ENCODE measurements at regions not wholly inside any gene's neighbourhood (a gene's known extent, or its start where the extent isn't known, plus 50 kb on each side); places are given as distances from the start of the nearest gene placed in this dataset.

DNA sequence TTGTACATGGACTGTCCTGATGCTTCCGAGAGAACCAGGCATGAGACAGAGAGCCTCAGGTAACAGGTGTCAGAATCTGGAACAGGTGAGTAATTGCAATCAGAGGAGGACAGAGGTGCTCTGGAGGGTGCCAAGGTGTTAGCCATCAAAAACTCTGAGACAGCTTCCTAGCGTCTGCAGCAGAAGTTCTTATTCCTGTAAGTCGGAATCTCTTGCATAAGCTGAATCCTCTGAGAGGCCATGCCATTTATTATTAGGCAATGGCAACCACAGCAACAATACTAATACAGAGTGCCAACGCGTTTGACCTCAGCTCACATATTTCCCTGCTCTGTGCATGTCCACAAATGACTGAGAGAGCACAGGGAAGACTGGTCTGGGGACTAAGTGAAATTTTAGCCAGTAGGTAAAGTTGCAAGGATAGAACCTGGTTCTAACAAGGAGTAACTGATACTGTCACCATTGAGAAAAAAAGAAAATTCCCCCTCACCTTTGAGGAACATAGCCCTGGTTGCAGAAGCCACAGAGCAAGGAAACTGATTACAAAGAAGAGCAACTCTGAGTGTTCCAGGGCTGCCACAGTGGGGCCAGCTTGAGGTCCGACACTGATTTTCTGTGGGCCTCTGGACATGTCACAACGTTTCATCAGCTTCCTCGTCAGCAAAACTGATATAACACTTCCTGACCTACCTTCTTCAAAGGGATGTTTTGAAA lies 55.1 kb upstream of the ACSL3 start:
- H3K27ac ChIP-seq, result peak overlapping the region in 1 of 11 experiments; percentile 40; a peak in 1 of 22 replicates
- TF ChIP-seq Cebpa-rat (IDR thresholded peaks at IDR 0.05), result no peak
- peaks cover 0 to 20% (median 0%) of the 10 kb centered on the region in 10 experiments; a peak in 8 of 20 replicates for H3K4me1 ChIP-seq
- H3K27me3 ChIP-seq, result no peaks in the 10 kb centered on the region
- H3K9ac ChIP-seq, result no peak overlapping the region; a peak in 1 of 22 replicates
- H3K4me2 ChIP-seq, result peak overlapping the region in 3 of 11 experiments; percentile 22 to 59 (median 56); a peak in 6 of 22 replicates
- no peaks in the 10 kb centered on the region for H3K9me3 ChIP-seq (replicated peaks in 1 of 11)
- no peaks in the 10 kb centered on the region for H3K36me3 ChIP-seq
- H4K20me1 ChIP-seq, result no peaks in the 10 kb centered on the region
- H3K4me3 ChIP-seq, result no peak overlapping the region

DNA sequence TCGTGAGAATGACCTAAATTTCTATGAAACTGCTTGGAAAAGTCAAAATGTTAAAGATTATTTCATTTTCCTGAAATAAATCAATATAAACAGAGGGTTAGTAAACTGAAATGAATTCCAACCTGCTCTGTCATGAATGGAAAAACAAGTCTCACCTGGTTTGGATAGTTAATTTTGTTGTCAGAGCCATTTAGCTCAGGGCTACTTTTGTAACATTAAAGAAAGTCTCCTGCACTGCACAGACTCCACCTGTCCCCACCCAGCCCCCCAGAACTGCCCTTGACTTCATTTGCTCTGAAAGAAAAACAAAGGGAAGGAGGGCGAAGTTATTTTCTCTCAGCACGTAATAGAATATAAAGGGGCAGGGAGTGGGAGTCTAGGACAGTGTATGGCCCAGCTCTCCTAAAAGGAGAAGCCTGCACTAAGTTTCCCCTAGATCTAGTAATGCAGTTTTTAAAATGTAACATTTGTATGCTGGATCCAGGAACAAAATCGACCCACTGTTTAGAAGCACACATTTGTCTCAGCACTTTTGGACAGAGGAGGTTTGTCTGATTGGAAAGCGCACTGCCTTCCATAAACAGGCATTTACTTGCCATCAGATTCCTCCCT lies 54.2 kb upstream of the ACSL3 start:
- Histone ChIP-seq H3K9me3 (replicated peaks in 1 of 11) (no peaks in the 10 kb centered on the region), H4K20me1 (no peaks in the 10 kb centered on the region), H3K4me3 (no peak overlapping the region), H3K36me3 (no peaks in the 10 kb centered on the region), H3K4me1 (peaks cover 0 to 20% (median 0%) of the 10 kb centered on the region in 10 experiments; a peak in 8 of 20 replicates), H3K4me2 (peak overlapping the region in 3 of 11 experiments; percentile 22 to 59 (median 56); a peak in 3 of 22 replicates), H3K9ac (peak overlapping the region in 1 of 11 experiments; percentile 30; a peak in 1 of 22 replicates), H3K27ac (peak overlapping the region in 1 of 11 experiments; percentile 5; a peak in 2 of 22 replicates), H3K27me3 (no peaks in the 10 kb centered on the region)
- TF ChIP-seq Cebpa-rat (IDR thresholded peaks at IDR 0.05), result no peak

DNA sequence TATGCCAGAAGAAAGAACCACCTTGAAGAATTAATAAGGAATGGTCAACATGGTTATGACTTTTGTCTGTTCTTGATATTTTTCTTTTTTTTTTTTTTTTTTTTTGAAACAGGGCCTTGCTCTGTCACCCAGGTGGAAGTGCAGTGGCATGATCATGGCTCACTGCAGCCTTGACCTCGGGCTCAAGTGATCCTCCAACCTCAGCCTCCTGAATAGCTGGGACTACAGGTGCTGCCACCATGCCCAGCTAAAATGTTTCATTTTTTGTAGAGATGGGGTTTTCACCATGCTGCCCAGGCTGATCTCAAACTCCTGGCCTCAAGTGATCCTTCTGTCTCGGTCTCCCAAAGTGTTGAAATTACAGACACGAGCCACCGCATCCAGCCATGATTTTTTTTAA lies 53.4 kb upstream of the ACSL3 start:
- no peak overlapping the region for H3K9ac ChIP-seq
- no peak overlapping the region for H3K4me2 ChIP-seq
- H3K36me3 ChIP-seq, result no peaks in the 10 kb centered on the region
- peaks cover 0 to 20% (median 0%) of the 10 kb centered on the region in 10 experiments; a peak in 8 of 20 replicates for H3K4me1 ChIP-seq
- H3K27me3 ChIP-seq, result no peaks in the 10 kb centered on the region
- H4K20me1 ChIP-seq, result no peaks in the 10 kb centered on the region
- H3K27ac ChIP-seq, result no peak overlapping the region
- no peaks in the 10 kb centered on the region for H3K9me3 ChIP-seq (replicated peaks in 1 of 11)
- TF ChIP-seq Cebpa-rat (IDR thresholded peaks at IDR 0.05), result no peak
- no peak overlapping the region for H3K4me3 ChIP-seq

DNA sequence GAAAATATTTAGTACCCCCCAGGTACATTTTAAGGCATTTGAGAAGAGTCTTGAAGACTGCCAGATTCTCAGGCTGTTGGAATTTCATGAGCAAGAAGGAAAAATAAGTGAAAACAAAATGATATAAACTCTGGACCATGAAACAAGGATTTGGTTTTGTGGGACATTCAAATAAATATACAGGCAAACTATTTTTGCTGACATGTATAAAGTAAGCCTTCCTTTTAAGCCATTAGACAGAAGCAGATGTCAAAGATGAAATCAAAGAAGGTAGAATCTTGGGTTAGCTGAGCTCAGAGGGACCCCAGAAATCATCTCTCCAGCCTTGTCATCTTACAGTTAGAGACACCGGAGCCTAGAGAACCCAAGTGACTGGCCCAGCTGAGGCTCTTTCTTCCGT lies 51.3 kb upstream of the ACSL3 start:
- no peaks in the 10 kb centered on the region for H4K20me1 ChIP-seq
- no peaks in the 10 kb centered on the region for H3K27me3 ChIP-seq
- H3K9me3 ChIP-seq (replicated peaks in 1 of 11), result peaks cover 0 to 3% (median 0%) of the 10 kb centered on the region in 11 experiments; a peak in 4 of 22 replicates
- peaks cover 0 to 33% (median 0%) of the 10 kb centered on the region in 10 experiments; a peak in 8 of 20 replicates for H3K4me1 ChIP-seq
- TF ChIP-seq Cebpa-rat (IDR thresholded peaks at IDR 0.05), result no peak
- no peak overlapping the region for H3K9ac ChIP-seq
- H3K36me3 ChIP-seq, result no peaks in the 10 kb centered on the region
- H3K4me2 ChIP-seq, result no peak overlapping the region
- no peak overlapping the region for H3K4me3 ChIP-seq
- no peak overlapping the region for H3K27ac ChIP-seq

DNA sequence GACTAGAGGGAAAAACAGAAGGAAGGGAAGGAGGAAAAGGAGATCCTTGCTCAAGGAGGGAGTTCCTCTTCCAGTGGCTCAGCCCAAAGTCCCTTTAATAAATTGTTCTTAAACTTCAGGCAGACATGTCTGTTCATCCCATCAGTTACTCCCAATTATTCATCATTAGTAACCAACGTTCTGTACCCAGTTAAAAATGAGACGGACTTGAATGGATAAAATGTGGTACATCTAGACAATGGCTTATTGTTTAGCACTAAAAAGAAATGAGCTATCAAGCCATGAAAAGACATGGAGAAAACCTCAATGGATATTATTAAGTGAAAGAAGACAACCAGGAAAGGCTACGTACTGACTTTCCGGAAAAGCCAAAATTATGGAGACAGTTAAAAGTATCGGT lies 50.8 kb upstream of the ACSL3 start:
- Histone ChIP-seq H3K4me2 (no peak overlapping the region), H4K20me1 (no peaks in the 10 kb centered on the region), H3K4me3 (no peak overlapping the region), H3K9ac (no peak overlapping the region), H3K4me1 (peaks cover 0 to 33% (median 0%) of the 10 kb centered on the region in 10 experiments; a peak in 8 of 20 replicates), H3K36me3 (no peaks in the 10 kb centered on the region), H3K27ac (no peak overlapping the region), H3K9me3 (replicated peaks in 1 of 11) (peaks cover 0 to 7% (median under 1%) of the 10 kb centered on the region in 11 experiments; a peak in 7 of 22 replicates), H3K27me3 (no peaks in the 10 kb centered on the region)
- no peak for TF ChIP-seq Cebpa-rat (IDR thresholded peaks at IDR 0.05)

All from BLaER1 treated with 17β-estradiol and CSF1 and Interleukin-3, amounts not matched to agents 10 nM and 100 nM (cell line).